Stimulated activated CD4-positive, alpha-beta T cell treated with anti-CD3 and anti-CD28 coated beads, Interleukin-1b, Interleukin-23, amount 100 ng/mL, for 48 hours (primary cell): ENCODE measurements at regions not wholly inside any gene's neighbourhood (a gene's known extent, or its start where the extent isn't known, plus 50 kb on each side); places are given as distances from the start of the nearest gene placed in this dataset.

Experiments
- DNase-seq: peaks from one replicate; pipeline ENCODE4 v3.0.0-alpha.2; 2020

DNA sequence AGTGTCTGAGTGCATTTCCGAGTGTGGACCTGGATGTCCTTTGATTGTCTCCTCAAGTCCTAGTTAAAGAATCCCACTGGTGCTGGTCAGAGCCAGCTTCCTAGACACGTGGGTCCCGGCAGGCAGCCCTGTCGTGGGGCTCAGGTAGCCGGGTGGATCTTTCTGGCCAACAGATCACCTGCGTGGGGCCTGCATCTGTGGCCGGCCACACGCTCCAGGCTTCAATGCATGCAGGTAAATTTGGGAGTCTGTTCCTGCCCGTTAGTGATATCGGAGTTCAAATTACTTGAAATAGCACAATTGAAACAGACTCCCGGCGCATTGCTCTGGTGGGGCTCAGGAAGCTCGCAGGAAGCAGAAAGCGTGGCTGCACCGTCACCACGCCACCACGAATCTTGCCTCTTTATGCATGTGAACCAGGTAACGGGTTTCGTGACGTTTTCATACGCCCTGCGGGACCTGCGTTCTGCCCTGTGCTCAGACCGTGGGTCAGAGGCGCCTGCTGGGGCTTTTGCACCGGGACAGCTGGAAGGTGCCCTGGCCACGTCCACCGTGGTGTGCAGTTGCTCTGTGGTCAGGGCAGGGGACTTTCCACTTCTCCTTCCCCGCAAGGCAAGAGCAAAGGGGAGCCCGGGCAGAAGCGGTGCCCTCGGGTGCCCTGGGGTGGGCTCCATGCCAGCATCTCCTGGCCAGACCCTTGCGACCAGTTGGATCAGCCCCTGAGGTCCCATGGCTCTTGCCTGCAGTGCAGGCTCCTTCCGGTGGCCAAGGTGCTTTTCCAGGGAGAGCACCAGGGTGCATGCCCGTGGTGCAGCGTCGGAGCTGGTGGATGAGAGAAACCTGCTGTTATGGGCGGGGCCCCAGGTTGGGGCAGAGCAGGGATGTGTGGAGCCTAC, 803.5 kb downstream of the BRD1 start:
- no peak for DNase-seq

DNA sequence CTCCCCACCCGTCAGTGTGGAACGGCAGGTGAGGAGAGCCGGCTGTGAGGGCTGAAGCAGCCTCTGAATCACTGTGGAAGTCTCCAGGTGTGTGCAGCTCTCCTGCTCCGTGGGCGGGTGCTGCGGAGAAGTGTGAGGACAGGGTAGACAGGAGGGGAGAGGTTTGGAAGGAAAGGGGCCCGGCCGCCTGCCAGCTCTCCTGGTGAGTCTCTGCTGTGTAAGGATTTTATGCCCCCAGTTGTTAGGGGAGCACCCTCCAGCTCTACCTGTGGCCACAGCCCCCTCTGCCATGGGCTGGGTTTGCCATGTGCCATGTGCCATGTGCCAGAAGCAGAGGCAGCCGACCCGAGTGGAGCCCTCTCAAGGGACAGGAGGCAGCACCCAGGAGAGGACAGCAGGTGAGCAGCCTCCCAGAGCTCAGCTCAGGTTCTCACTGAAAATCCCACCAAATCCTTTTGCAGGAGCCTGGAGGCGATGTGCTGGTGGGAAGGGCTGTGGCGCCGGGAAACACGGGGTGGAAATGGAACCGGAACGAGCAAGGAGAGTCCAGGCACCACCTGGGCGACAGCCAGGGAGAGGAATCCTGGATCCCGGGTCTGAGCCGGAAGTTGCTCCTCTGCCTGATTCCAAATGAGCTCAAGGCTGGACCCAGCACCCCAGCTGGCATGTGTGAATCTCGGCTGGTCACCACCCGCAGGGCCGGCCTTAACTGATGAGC, 804.4 kb downstream of the BRD1 start:
- no peak for DNase-seq

- no peak for DNase-seq
Observed at GRCh38 chr22:49022816-49023160, 804.9 kb downstream of the BRD1 start.

- no peak for DNase-seq
Observed at GRCh38 chr22:49021926-49022815, 805.5 kb downstream of the BRD1 start.

DNA sequence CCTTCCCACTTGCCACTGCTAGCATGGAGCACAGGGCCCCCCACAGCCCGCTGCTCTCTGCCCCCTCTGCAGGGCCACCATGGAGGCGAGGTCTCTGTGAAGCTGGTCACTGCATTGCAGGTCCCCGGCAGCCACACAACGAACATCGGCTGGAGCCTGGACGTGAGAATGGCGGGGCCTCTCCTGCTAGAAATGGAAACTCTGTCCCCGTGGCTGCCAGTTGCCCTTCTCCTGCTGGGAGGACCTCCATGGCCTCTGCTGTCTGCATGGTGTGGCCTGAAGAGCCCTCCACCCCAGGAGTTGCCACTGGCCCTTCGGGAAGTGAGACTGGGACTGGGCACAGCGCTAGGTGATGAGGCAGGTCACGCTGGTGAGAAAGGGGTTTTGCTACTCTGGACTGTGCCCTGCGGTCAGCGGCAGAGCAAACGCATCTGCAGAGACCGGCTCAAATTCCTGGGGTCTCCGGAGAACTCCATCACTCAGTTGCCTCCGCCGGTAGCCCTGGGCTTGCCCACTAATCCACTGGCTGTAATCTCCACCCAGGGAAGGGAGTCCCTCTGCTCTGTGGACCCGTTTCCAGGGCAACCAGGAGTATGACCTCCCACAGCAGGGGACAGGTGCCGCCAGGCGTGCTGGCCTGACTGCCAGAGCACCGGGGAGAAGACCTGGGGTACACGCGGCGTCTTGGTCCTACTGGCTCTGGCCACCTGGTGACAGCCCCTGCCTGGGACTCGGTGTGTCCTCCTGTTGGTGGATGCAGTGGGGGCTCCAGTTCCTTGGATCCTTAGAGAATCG, 806.3 kb downstream of the BRD1 start:
- no peak for DNase-seq

DNA sequence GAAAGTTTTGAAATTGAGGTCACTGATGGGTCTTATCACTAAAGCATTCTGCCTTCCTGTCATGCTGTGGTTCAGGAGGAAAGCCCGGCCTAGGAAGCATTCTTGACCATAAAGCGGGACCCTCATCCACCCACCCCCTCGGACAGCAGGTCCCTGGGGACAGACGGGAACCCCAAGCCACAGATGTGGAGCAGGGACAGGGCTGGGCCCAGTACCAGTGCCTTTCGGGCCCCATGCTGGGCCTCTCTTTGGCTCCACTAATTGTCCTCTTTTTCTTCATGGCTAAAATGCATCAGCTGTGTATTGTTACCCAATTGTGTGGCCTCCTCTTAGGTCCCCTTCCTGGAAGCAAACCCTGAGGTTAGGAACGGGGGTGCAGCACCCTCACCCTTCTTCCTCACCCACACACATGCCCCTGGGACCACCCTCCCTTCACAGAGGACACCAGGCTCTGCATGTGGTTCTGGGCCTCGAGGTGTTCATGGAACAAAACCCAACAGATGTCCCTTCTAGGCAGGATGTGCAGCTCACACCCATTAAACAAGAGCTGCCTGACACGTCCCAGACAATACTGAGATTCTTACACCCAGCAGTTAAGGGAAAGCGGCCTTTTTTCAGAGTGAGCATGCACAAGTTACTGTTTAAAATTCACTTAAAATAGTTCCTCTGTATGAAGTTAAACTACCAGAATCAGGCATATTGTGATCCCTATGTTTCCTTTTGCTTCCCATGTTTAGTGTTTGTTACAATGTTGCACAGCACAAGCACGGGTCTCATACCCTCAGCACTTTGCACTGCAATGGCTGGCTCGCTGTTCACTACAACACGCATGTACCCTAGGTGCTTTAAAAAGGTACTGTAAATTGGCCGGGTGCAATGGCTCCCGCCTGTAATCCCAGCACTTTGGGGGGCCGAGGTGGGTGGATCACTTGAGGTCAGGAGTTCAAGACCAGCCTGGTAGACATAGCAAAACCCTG, 807.6 kb downstream of the BRD1 start:
- no peak for DNase-seq

DNA sequence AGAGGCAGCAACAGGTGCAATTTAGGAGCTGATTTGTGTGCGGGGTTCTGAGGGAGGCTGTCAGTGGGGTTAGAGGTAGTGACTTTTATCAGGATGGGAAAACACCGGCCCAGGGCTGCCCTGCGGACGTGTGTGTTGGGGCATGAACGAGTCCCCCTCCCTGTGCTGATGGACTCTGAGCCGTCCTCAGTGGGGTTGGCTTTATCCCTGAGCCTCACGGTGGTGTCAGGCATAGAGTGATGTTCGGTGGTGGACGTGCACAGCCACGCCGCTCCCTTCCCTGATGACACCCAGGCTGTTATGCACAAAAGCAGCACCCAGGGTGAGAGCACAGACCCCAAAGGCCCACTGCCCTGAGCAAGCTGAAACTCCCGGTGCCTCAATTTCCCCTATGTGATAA, 809.1 kb downstream of the BRD1 start:
- no peak for DNase-seq

DNA sequence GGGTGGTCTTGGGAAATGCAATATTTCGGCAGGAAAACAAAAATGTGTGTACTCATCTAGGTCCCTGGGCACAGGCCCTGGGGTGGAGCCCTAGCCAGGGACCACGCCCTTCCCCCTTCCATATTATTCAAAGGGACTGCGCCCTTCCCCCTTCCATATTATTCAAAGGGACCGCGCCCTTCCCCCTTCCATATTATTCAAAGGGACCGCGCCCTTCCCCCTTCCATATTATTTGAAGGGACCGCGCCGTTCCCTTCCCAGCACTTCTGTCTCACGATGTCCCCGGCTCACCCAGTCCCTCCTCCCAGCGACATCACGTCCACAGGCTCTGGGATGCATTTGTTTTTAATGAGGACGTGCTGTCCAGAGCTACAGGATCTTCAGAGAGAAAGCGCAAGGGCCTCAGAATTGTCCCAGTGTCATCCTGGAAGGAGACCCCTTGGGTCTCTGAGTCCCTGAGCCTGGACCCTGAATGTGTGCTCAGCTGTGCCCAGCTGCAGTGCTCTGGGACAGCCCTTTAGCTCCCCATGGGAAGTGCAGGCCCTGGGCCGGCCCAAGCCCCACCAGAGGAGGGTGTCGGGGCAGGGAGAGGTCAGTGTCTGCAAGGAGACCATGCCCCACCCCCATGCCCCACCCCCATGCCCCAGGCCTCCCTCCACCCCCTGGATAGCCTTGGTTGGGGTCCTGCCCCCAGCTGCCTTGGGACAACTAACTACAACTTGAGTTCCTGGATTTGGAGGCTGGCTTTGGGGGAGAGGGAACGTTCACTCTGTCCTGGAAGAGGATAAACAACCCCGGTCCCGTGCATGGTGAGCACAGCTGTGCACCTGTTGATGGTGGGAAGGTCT, 810.0 kb downstream of the BRD1 start:
- no peak for DNase-seq

GRCh38 chr22:49016909-49017481, 810.7 kb downstream of the BRD1 start:
- DNase-seq = no peak

DNA sequence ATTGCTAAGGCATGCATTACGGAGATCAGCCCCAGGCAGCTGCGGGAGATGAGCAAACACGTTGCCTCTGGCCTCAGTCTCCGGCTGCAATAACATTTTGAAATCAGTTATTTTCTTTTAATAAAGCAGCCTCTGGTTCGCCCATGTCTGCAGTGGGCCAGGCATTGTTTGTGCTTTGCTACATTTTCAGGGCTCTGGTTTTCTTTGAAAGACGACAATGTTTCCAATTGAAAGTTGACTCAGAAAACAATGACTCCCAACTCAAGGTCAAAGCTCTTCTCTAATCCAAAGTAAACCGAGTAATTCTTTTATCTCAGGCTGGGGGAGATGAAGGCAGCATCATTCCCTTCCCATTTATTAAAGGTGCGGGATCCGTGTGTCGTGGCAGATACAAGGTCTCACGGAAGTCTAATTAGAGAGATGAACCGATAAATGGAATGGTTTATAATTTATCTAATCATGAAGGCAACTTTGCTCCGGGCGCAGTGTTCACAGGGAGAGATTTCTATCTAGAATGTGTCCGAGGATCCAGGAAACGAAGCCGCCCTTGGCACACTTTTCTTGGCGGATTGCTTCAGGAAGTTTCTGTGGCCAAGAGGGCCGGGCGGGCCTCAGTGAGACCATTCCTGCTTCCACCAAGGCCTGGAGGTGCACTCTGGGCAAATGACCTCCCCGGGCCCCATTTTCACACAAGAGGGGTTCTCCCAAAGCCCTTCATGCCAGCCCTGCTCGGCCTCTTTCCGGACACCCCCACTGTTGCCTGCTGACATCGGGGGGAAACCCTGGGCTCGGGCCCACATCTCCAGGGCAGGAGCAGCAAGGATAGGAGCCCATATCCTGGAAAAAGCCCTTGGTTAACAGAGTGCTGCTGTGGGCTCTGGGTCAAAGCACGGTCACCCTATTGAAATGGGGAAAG, 811.4 kb downstream of the BRD1 start:
- DNase-seq = no peak

DNA sequence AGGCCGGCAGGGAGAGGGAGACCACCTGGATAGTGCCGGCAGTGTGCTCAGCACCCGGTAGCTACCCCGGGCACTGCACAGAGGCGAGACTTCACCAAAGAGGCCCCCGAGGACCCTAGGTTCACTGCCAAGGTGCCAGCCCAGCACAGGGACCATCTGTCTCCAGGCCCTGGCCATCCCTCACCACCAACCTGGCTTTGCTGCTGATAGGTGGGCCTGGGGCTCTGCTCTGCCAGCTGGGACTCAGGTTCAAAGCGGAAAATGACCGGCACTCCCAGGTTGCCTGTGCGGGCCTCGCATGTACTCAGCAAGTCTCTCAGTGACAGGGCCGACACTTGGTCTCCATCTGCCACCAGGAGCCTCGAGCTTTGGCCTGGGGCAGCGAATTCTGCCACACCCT, 812.2 kb downstream of the BRD1 start:
- DNase-seq = no peak

- DNase-seq = no peak
Observed at GRCh38 chr22:49014227-49015201, 813.2 kb downstream of the BRD1 start.

DNA sequence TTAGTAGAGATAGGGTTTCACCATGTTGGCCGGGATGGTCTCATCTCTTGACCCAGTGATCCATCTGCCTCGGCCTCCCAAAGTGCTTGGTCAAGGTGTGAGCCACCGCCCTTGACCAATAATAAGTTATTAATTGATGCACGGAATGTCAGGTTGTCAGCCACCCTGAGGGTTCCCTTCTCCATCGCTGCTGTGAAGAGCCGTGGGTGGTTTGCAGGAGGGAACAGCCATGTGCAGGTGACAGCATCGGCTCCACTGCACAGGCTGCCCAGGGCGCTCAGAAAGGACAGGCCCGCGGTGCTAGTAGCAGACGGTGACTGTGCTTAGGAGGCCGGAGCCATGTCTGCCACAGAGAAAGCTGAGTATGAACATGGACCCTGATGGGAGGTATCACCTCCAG, 814.0 kb downstream of the BRD1 start:
- no peak for DNase-seq

DNA sequence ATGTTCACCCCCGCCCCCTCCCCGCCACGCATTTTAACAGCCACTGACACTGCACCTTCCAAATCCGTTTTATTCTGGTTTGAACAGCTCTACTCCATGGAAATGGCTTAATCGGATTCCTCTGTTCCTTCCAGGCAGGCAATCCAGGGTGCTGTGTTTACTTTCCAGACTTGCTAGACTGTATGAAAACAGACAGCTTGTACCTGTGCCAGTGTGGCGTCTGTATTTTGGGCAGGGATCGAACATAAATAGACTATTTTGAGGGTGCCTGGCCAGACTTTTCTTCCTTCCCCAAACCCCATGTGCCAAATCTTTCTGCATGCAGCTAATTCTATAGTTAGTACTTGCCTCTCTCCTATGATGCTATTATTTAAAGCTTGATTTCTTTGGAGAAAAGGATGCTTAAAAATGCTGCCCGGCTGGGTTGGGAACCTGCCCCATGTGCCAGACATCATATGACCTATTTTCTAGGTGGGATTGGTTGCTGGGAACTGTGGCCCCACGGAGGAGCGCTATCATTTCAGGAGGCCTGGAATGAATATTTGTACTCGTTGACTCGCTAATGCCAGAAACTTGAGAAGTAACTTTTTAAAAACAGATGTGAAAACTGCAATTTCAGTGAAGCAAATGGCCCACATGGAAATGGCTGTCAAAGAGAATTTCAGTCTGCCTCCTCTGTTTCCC, 814.8 kb downstream of the BRD1 start:
- no peak for DNase-seq

GRCh38 chr22:49011769-49012648, 815.7 kb downstream of the BRD1 start:
- DNase-seq = no peak

- no peak for DNase-seq
Observed at GRCh38 chr22:49011379-49011768, 816.3 kb downstream of the BRD1 start.
